Transverse colon (tissue), 4 donors: ENCODE measurements at regions not wholly inside any gene's neighbourhood (a gene's known extent, or its start where the extent isn't known, plus 50 kb on each side); places are given as distances from the start of the nearest gene placed in this dataset.

Experiments used
- DNase-seq: peaks from one replicate; pipeline ENCODE4 v3.0.0-alpha.2; 2019
- H3K27ac ChIP-seq, 4 donors: fragments of 200-600 bp; sonication (generic); 2 replicates each; pipeline ENCODE4 v1.5.1; 2016 to 2018; ENCODE audit warnings: inconsistent platforms in 4 of 4
- H3K27me3 ChIP-seq: fragments of 200-600 bp; sonication (generic); 2 replicates; pipeline ENCODE4 v1.5.1; 2017; ENCODE audit warnings: inconsistent platforms
- H3K36me3 ChIP-seq, 4 donors: fragments of 200-600 bp; sonication (generic); 2 replicates each; pipeline ENCODE4 v1.5.1; 2017 to 2019; ENCODE audit warnings: inconsistent platforms in 4 of 4
- H3K4me1 ChIP-seq, 4 donors: fragments of 200-600 bp; sonication (generic); 2 replicates each; pipeline ENCODE4 v1.5.1; 2017 to 2020; ENCODE audit warnings: inconsistent platforms in 4 of 4
- H3K4me3 ChIP-seq, 4 donors: fragments of 200-600 bp; sonication (generic); 1 replicate in 1 of 4; 2 replicates in 3 of 4; pipeline versions ENCODE4 v1.5.1 to v1.6.1; 2017 to 2019; ENCODE audit warnings: inconsistent platforms in 4 of 4
- H3K9me3 ChIP-seq, 2 donors: fragments of 200-600 bp; sonication (generic); 2 replicates each; pipeline ENCODE4 v1.5.1; 2017 to 2019; ENCODE audit warnings: inconsistent platforms in 2 of 2
- EP300 ChIP-seq: sonication (generic); formaldehyde crosslinking; IDR thresholded peaks from one replicate; pipeline ENCODE4 v1.6.1; 2017; ENCODE audit warnings: antibody characterized with exemption, low read depth
- POLR2A ChIP-seq: fragments of 450-650 bp; IDR thresholded peaks from one replicate; pipeline ENCODE4 v1.6.1; 2016; ENCODE audit warnings: antibody characterized with exemption, mild to moderate bottlenecking, moderate library complexity
- POLR2AphosphoS5 ChIP-seq, 3 donors: sonication (generic); formaldehyde crosslinking; IDR thresholded peaks; one replicate each; pipeline ENCODE4 v1.6.1; 2016; ENCODE audit warnings: antibody characterized with exemption in 3 of 3
- WGBS, 2 donors: methylation state at CpG; one replicate each; pipeline ENCODE4 v1.1.5; 2018; ENCODE audit warnings: low coverage in 1 of 2; 5-methylcytosine and 5-hydroxymethylcytosine counted together
- in situ Hi-C, 4 donors: fragments of 200-750 bp; cut with MboI; loops; one replicate each; pipeline versions ENCODE4 v1.15.0 to v1.15.1; 2017; ENCODE audit warnings: low sequenced_read_pairs in 3 of 4, low pct_ligation_motif_present in 1 of 4, low pct_unique_long_range_greater_than_20kb in 1 of 4
- intact Hi-C: fragments of 100-400 bp; cut with DNase I; formaldehyde crosslinking; loops from one replicate; pipeline ENCODE4 v1.15.1; 2023; ENCODE audit warnings: low total_unique reads
- TF ChIP-seq, protein P1 (sequence below), 5 experiments: fragments of 200-600 bp in 3 of 5; fragments of 450-650 bp in 2 of 5; sonication (generic) in 3 of 5; IDR thresholded peaks; 1 replicate in 2 of 5; 2 replicates in 3 of 5; pipeline ENCODE4 v1.5.1; 2016 to 2017; ENCODE audit warnings: antibody characterized with exemption in 5 of 5, inconsistent platforms in 3 of 5, mild to moderate bottlenecking in 2 of 5, moderate library complexity in 1 of 5

- intact Hi-C loops (no loop called here), in situ Hi-C loops (no loop called here)
- no peaks in the 10 kb centered on the region for H3K27me3 ChIP-seq
Measured at GRCh38 chr6:97702248-97702647, 419.2 kb upstream of the MMS22L start.

GRCh38 chr6:97703661-97704060 is 420.6 kb upstream of the MMS22L start:
- Histone ChIP-seq H3K36me3 (no peaks in the 10 kb centered on the region), H3K9me3 (no peaks in the 10 kb centered on the region), H3K4me3 (no peak overlapping the region), H3K27ac (no peak overlapping the region), H3K4me1 (no peaks in the 10 kb centered on the region), H3K27me3 (no peaks in the 10 kb centered on the region)
- intact Hi-C loops (no loop called here), in situ Hi-C loops (no loop called here)
- WGBS, 2 donors, result 37% methylated on average over 2 of the region's 2 CpGs
- DNase-seq, result no peak
- TF ChIP-seq, protein P1, sequence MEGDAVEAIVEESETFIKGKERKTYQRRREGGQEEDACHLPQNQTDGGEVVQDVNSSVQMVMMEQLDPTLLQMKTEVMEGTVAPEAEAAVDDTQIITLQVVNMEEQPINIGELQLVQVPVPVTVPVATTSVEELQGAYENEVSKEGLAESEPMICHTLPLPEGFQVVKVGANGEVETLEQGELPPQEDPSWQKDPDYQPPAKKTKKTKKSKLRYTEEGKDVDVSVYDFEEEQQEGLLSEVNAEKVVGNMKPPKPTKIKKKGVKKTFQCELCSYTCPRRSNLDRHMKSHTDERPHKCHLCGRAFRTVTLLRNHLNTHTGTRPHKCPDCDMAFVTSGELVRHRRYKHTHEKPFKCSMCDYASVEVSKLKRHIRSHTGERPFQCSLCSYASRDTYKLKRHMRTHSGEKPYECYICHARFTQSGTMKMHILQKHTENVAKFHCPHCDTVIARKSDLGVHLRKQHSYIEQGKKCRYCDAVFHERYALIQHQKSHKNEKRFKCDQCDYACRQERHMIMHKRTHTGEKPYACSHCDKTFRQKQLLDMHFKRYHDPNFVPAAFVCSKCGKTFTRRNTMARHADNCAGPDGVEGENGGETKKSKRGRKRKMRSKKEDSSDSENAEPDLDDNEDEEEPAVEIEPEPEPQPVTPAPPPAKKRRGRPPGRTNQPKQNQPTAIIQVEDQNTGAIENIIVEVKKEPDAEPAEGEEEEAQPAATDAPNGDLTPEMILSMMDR (IDR thresholded peaks at IDR 0.05), result no peak
- no peak for TF ChIP-seq EP300
- no peak for TF ChIP-seq POLR2A
- no peak for TF ChIP-seq POLR2AphosphoS5 (IDR thresholded peaks at IDR 0.05)

More at GRCh38 chr6:97702248-97702647, 419.2 kb upstream of the MMS22L start:
- H3K27ac ChIP-seq, result no peak overlapping the region
- TF ChIP-seq, protein P1 (IDR thresholded peaks at IDR 0.05), result no peak
- TF ChIP-seq POLR2A, result no peak
- no peak for TF ChIP-seq POLR2AphosphoS5 (IDR thresholded peaks at IDR 0.05)
- TF ChIP-seq EP300, result no peak
- H3K4me3 ChIP-seq, result no peak overlapping the region
- no peaks in the 10 kb centered on the region for H3K9me3 ChIP-seq
- H3K4me1 ChIP-seq, result no peaks in the 10 kb centered on the region
- DNase-seq, result no peak
- no peaks in the 10 kb centered on the region for H3K36me3 ChIP-seq

DNA sequence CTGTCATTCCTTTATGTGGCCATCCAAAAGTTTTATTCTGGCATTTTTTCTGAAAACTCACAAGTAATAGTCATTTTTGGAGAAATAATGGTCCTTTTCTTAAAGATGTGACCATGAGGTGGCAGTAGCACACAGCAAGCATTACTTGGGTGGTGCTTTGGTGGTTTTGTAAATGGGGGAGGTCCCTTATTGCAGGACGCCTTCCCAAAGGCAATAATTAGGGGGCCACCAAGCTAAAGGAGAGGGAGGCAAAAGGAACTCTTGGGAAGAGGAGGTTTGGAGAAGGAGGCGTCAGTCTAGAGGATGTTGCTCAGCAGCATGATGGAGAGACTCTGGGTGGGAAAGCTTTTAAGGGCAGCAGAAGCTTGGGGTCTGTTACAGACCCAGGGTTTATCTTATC is 422.6 kb upstream of the MMS22L start:
- TF ChIP-seq POLR2AphosphoS5 (IDR thresholded peaks at IDR 0.05), result no peak
- TF ChIP-seq POLR2A, result no peak
- no peak for TF ChIP-seq EP300
- TF ChIP-seq, protein P1 (IDR thresholded peaks at IDR 0.05), result no peak
- DNase-seq, result no peak
- H3K27ac ChIP-seq, result no peak overlapping the region
- intact Hi-C loops (no loop called here), in situ Hi-C loops (no loop called here)
- no peaks in the 10 kb centered on the region for H3K27me3 ChIP-seq
- H3K4me3 ChIP-seq, result no peak overlapping the region
- H3K9me3 ChIP-seq, result no peaks in the 10 kb centered on the region
- no peaks in the 10 kb centered on the region for H3K36me3 ChIP-seq
- WGBS, 2 donors, result 6 to 24% methylated on average over 2 of the region's 2 CpGs
- no peaks in the 10 kb centered on the region for H3K4me1 ChIP-seq

DNA sequence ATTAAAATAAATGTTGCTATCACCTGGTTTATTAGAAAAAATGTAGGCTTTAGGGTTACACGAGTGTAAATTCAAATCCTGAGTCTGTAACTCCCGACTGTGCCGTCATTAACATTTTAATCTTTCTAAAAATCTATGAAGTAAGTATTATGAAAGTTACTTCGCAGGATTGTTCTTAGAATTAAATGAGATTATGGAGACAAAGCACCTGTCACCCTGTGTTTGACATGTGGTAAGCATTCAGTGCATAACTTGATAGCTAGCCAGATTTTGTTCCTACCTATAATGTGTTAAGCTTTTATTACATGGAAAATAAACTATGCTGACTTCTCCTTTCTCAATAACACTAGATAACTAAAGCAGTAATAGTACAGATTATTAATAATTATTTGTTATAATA is 429.7 kb upstream of the MMS22L start:
- TF ChIP-seq, protein P1 (IDR thresholded peaks at IDR 0.05), result no peak
- TF ChIP-seq POLR2A, result no peak
- TF ChIP-seq POLR2AphosphoS5 (IDR thresholded peaks at IDR 0.05), result no peak
- in situ Hi-C loops, result no loop called here
- no peak for DNase-seq
- H3K36me3 ChIP-seq, result no peaks in the 10 kb centered on the region
- intact Hi-C loops, result no loop called here
- WGBS, 2 donors, result 78 to 85% methylated on average over 4 of the region's 4 CpGs
- no peak overlapping the region for H3K27ac ChIP-seq
- no peaks in the 10 kb centered on the region for H3K4me1 ChIP-seq
- no peak overlapping the region for H3K4me3 ChIP-seq
- no peaks in the 10 kb centered on the region for H3K9me3 ChIP-seq
- H3K27me3 ChIP-seq, result no peaks in the 10 kb centered on the region
